NCI-H2107 treated with DMSO at 0.1 percent for 48 hours (cell line): ENCODE measurements at regions not wholly inside any gene's neighbourhood (a gene's known extent, or its start where the extent isn't known, plus 50 kb on each side); places are given as distances from the start of the nearest gene placed in this dataset.

ENCODE experiments used
- DNase-seq: peaks from one replicate; lab custom pipeline; 2025; ENCODE audit not compliant: unreplicated experiment; lab: John Stamatoyannopoulos, UW

- no peak for DNase-seq
Observed at GRCh38 chr15:69902414-69903062, 195.2 kb downstream of the TLE3 start.

- DNase-seq: no peak
Observed at GRCh38 chr15:69903470-69904469, 193.9 kb downstream of the TLE3 start.

- no peak for DNase-seq
Observed at GRCh38 chr15:69906256-69907185, 191.2 kb downstream of the TLE3 start.

- no peak for DNase-seq
Observed at GRCh38 chr15:69908060-69908459, 189.7 kb downstream of the TLE3 start.

- DNase-seq: no peak
Observed at GRCh38 chr15:69908590-69909420, 188.9 kb downstream of the TLE3 start.

GRCh38 chr15:69909719-69910444 is 187.8 kb downstream of the TLE3 start:
- DNase-seq: no peak

GRCh38 chr15:69910514-69910913 is 187.2 kb downstream of the TLE3 start:
- no peak for DNase-seq

GRCh38 chr15:69912116-69912515 is 185.6 kb downstream of the TLE3 start:
- DNase-seq: no peak

GRCh38 chr15:69914040-69914439 is 183.7 kb downstream of the TLE3 start:
- no peak for DNase-seq

GRCh38 chr15:69914960-69915359 is 182.8 kb downstream of the TLE3 start:
- no peak for DNase-seq

GRCh38 chr15:69916169-69916785 is 181.4 kb downstream of the TLE3 start:
- DNase-seq: no peak

GRCh38 chr15:69917056-69917455 is 180.7 kb downstream of the TLE3 start:
- no peak for DNase-seq

- no peak for DNase-seq
Observed at GRCh38 chr15:69919816-69920215, 177.9 kb downstream of the TLE3 start.

GRCh38 chr15:69920221-69920620 is 177.5 kb downstream of the TLE3 start:
- DNase-seq: no peak

GRCh38 chr15:69921626-69922619 is 175.8 kb downstream of the TLE3 start:
- DNase-seq: no peak

- no peak for DNase-seq
Observed at GRCh38 chr15:69924531-69924930, 173.2 kb downstream of the TLE3 start.

- no peak for DNase-seq
Observed at GRCh38 chr15:69926006-69926405, 171.7 kb downstream of the TLE3 start.

GRCh38 chr15:69926721-69927120 is 171.0 kb downstream of the TLE3 start:
- no peak for DNase-seq
